GM13976 (cell line): ENCODE measurements at regions not wholly inside any gene's neighbourhood (a gene's known extent, or its start where the extent isn't known, plus 50 kb on each side); places are given as distances from the start of the nearest gene placed in this dataset.

Experiments used
- DNase-seq: peaks from one replicate; pipeline ENCODE4 v3.0.0; 2012; ENCODE audit warnings: low spot score
- in situ Hi-C: fragments of 300-500 bp; cut with MboI; formaldehyde crosslinking; loops from one replicate; pipeline ENCODE4 v1.12.0; 2022; ENCODE audit warnings: low sequenced_read_pairs, mixed read lengths, inconsistent platforms; ENCODE audit not compliant: unreplicated experiment
- TF ChIP-seq, protein P1 (sequence below): IDR thresholded peaks from 2 replicates; pipeline ENCODE4 v1.5.1; 2012; ENCODE audit warnings: borderline replicate concordance, mild to moderate bottlenecking; ENCODE audit not compliant: insufficient read depth; ENCODE audit errors: extremely low read depth, missing control alignments, control extremely low read depth

GRCh38 chr5:163885117-163885516, 379.7 kb downstream of the MAT2B start:
- TF ChIP-seq, protein P1, sequence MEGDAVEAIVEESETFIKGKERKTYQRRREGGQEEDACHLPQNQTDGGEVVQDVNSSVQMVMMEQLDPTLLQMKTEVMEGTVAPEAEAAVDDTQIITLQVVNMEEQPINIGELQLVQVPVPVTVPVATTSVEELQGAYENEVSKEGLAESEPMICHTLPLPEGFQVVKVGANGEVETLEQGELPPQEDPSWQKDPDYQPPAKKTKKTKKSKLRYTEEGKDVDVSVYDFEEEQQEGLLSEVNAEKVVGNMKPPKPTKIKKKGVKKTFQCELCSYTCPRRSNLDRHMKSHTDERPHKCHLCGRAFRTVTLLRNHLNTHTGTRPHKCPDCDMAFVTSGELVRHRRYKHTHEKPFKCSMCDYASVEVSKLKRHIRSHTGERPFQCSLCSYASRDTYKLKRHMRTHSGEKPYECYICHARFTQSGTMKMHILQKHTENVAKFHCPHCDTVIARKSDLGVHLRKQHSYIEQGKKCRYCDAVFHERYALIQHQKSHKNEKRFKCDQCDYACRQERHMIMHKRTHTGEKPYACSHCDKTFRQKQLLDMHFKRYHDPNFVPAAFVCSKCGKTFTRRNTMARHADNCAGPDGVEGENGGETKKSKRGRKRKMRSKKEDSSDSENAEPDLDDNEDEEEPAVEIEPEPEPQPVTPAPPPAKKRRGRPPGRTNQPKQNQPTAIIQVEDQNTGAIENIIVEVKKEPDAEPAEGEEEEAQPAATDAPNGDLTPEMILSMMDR, result no peak
- no peak for DNase-seq
- in situ Hi-C loops, result no loop called here

- in situ Hi-C loops, result no loop called here
- no peak for DNase-seq
- TF ChIP-seq, protein P1, result no peak
These were observed 382.4 kb downstream of the MAT2B start for GRCh38 chr5:163887854-163888253.

- in situ Hi-C loops, result no loop called here
- no peak for DNase-seq
- TF ChIP-seq, protein P1, result no peak
These were observed 382.9 kb downstream of the MAT2B start for GRCh38 chr5:163888366-163888765.

GRCh38 chr5:163889369-163889768, 383.9 kb downstream of the MAT2B start:
- no peak for DNase-seq
- in situ Hi-C loops, result no loop called here
- TF ChIP-seq, protein P1, result no peak

DNA sequence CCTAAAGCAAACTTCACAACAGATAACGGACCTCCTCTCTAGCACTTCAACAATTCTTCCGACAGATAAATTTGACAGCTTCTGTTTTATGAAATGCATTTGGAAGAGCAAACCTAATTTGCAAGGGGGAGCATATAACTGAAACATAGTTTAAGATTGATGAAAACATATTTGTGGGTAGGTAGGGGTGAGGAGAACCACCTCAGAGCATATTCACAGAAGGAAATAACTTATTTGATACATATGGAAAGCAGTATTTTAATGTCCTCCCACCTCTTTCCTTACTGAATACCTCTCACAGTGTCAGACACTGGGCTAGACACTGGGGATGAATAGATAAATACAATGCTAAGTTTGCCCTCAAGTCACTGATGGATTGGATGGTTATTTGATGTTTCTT, 384.8 kb downstream of the MAT2B start:
- in situ Hi-C loops, result no loop called here
- DNase-seq, result no peak

DNA sequence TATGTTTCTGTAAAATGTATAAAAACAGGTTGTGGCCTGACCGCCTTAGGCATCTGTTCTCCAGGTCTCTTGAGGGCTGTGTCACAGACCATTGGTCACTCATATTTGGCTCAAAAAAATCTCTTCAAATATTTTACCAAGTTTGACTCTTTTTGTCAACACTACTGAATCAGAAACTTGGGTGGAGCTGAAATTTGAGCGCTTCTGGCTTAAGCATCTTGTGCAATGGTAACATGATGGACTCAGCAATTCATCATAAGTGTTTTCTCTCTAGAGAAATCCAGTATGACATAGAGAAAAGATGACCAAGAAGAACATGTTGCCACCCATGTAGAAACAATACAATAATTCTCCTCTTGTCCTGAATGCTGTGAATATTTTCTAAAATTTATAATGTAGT, 387.9 kb downstream of the MAT2B start:
- DNase-seq, result no peak
- in situ Hi-C loops, result no loop called here
- TF ChIP-seq, protein P1, result no peak

More for the DNA sequence above, 384.8 kb downstream of the MAT2B start:
- TF ChIP-seq, protein P1, result no peak

DNA sequence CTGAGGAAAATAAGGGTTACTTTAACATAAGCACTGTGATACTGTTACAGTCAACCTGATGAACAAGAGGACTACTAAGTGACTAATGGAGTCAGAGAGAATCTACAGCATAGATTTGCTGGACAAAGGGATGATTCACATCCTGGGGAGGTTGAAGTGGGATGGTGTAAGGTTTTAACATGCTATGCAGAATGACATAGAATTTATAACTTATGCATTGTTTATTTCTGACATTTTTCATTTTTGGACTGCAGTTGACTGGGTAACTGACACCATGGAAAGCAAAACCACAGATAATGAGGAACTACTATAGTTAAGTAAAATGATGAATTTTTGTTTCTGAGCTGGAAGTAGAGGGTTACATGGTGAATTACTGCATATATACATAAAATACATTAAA, 389.2 kb downstream of the MAT2B start:
- TF ChIP-seq, protein P1, result no peak
- DNase-seq, result no peak
- in situ Hi-C loops, result no loop called here
